ENCODE measurements at regions not wholly inside any gene's neighbourhood (a gene's known extent, or its start where the extent isn't known, plus 50 kb on each side); places are given as distances from the start of the nearest gene placed in this dataset.

GRCh38 chrX:116306218-116306617 is 130.2 kb upstream of the SLC6A14 start:
- Histone ChIP-seq H3K9me1 (replicated peaks; ENCODE audit: control insufficient read depth, extremely low read depth, insufficient read depth, low read length) (no peaks in the 10 kb centered on the region), H2AFZ (ENCODE audit: low read depth, low read length) (no peak overlapping the region), H3K4me3 (replicated peaks in 1 of 3; ENCODE audit: insufficient read depth in 1 of 3, low read depth in 1 of 3, low read length in 3 of 3) (no peak overlapping the region), H3K27ac (ENCODE audit: insufficient read depth, low read depth, low read length) (no peak overlapping the region), H3K79me2 (ENCODE audit: control insufficient read depth, insufficient read depth, low read length) (no peaks in the 10 kb centered on the region), H3K9me3 (replicated peaks; ENCODE audit: control insufficient read depth, insufficient read depth, low read length) (no peaks in the 10 kb centered on the region), H3K9ac (replicated peaks; ENCODE audit: extremely low read depth, insufficient read depth, low read length) (no peak overlapping the region), H4K20me1 (replicated peaks; ENCODE audit: control insufficient read depth, extremely low read depth, insufficient read depth, low read length) (no peaks in the 10 kb centered on the region), H3K36me3 (ENCODE audit: control insufficient read depth in 2 of 2, extremely low read depth in 1 of 2, insufficient read depth in 2 of 2, low read length in 2 of 2) (no peaks in the 10 kb centered on the region), H3K4me2 (ENCODE audit: insufficient read depth, low read length) (no peak overlapping the region), H3K27me3 (ENCODE audit: control insufficient read depth in 2 of 2, insufficient read depth in 2 of 2, low read length in 2 of 2) (no peaks in the 10 kb centered on the region), H3K4me1 (ENCODE audit: control insufficient read depth, extremely low read depth, insufficient read depth, low read length) (no peaks in the 10 kb centered on the region)
- TF ChIP-seq FOS (IDR thresholded peaks at IDR 0.05; ENCODE audit: borderline replicate concordance, insufficient read depth, low read length), result no peak
- TF ChIP-seq POLR2AphosphoS5 (IDR thresholded peaks at IDR 0.05; ENCODE audit: insufficient read depth, low read depth, low read length), result no peak
- no peak for TF ChIP-seq MYC (IDR thresholded peaks at IDR 0.05; ENCODE audit: low read depth, low read length)
- TF ChIP-seq GATA2 (IDR thresholded peaks at IDR 0.05; ENCODE audit: insufficient read depth, insufficient read length, low read depth, low read length), result no peak
- no peak for TF ChIP-seq MAX (IDR thresholded peaks at IDR 0.05; ENCODE audit: insufficient read depth, insufficient read length)
- no peak for TF ChIP-seq EZH2 (IDR thresholded peaks at IDR 0.05; ENCODE audit: borderline replicate concordance, low read depth, low read length, severe bottlenecking)
- no peak for TF ChIP-seq POLR2A (IDR thresholded peaks at IDR 0.05; ENCODE audit: low read depth, low read length)
- no peak for TF ChIP-seq CTCF (IDR thresholded peaks at IDR 0.05; ENCODE audit: extremely low read depth in 1 of 2, insufficient read depth in 1 of 2, low read depth in 1 of 2, low read length in 2 of 2)
- no peak for TF ChIP-seq JUN (IDR thresholded peaks at IDR 0.05; ENCODE audit: borderline replicate concordance, insufficient read depth, insufficient read length, low read depth)
- ChIA-PET POLR2A (no interaction called here), CTCF (no interaction called here)
- no peak for DNase-seq (ENCODE audit: low read depth, low spot score)
- no TSS peak for BruUV-seq (replicated peaks)
- no peak for FAIRE-seq
- dilution Hi-C loops (cut with MboI; ENCODE audit: extremely low pct_ligation_motif_present, low sequenced_read_pairs) (no loop called here), intact Hi-C loops (cut with micrococcal nuclease) (no loop called here)

All from endothelial cell of umbilical vein (primary cell).